HepG2 (cell line): ENCODE measurements at regions not wholly inside any gene's neighbourhood (a gene's known extent, or its start where the extent isn't known, plus 50 kb on each side); places are given as distances from the start of the nearest gene placed in this dataset.

Source experiments
- ATAC-seq: fragments of 200-7000 bp; cut with Tn5 transposase; 3 replicates; pipeline ENCODE4 v1.9.1; 2020; ENCODE audit warnings: mild to moderate bottlenecking, moderate library complexity
- BruUV-seq: library from RNA; stranded (reverse); fragments of 400-500 nt; replicated peaks from 2 replicates; lab custom pipeline; 2021; lab: Mats Ljungman, UMichigan
- CTCF ChIA-PET: fragments of 300-600 bp; formaldehyde crosslinking; extraction: SDS; loops from one replicate; lab custom pipeline; 2021; ENCODE audit warnings: low total read pairs, inconsistent platforms, low intra/inter-chr PET ratio; lab: Yijun Ruan, JAX
- POLR2A ChIA-PET: fragments of 350-600 bp; sonication (Branson Sonifier 250); formaldehyde crosslinking; loops from one replicate; lab custom pipeline; 2020; ENCODE audit warnings: antibody characterized with exemption, inconsistent platforms; lab: Yijun Ruan, JAX
- DNase-seq: peaks from one replicate; pipeline ENCODE4 v3.0.0-alpha.2; 2015; ENCODE audit warnings: low spot score
- FAIRE-seq: peaks from 3 replicates; lab custom pipeline; 2011; peaks lifted over from hg19 to GRCh38; lab: Jason Lieb, UNC
- H2AFZ ChIP-seq: one replicate; pipeline ENCODE4 v1.6.1; 2011; ENCODE audit warnings: low read length, inconsistent platforms
- H3K27ac ChIP-seq: fragments of 300-600 bp; 3 replicates; pipeline ENCODE4 v1.8.0; 2011; ENCODE audit warnings: mixed run types, mild to moderate bottlenecking, mixed read lengths, low read length, inconsistent platforms; ENCODE audit not compliant: insufficient read depth; ENCODE audit errors: extremely low read length
- H3K27me3 ChIP-seq, 2 experiments: fragments of 200-600 bp in 1 of 2; 2 replicates in 1 of 2; 3 replicates in 1 of 2; pipeline versions ENCODE4 v1.6.0 to v1.8.0; 2011; ENCODE audit warnings: low read length in 2 of 2, mild to moderate bottlenecking in 2 of 2, moderate library complexity in 2 of 2, inconsistent platforms in 1 of 2; ENCODE audit not compliant: insufficient read depth in 2 of 2, control insufficient read depth in 1 of 2
- H3K36me3 ChIP-seq, 2 experiments: fragments of 200-600 bp in 1 of 2; replicated peaks in 1 of 2; 2 replicates in 1 of 2; 3 replicates in 1 of 2; pipeline versions ENCODE4 v1.5.1 to v1.8.0; 2011; ENCODE audit warnings: low read length in 2 of 2, inconsistent platforms in 1 of 2; ENCODE audit not compliant: insufficient read depth in 2 of 2, control insufficient read depth in 1 of 2
- H3K4me1 ChIP-seq: 2 replicates; pipeline ENCODE4 v1.5.1; 2012; ENCODE audit warnings: low read length, inconsistent platforms; ENCODE audit not compliant: insufficient read depth
- H3K4me2 ChIP-seq: 2 replicates; pipeline ENCODE4 v1.6.0; 2011; ENCODE audit warnings: low read depth, low read length, inconsistent platforms
- H3K4me3 ChIP-seq, 3 experiments: fragments of 200-600 bp in 1 of 3; sonication (generic), shearing (Covaris generic) in 1 of 3; replicated peaks in 1 of 3; 2 replicates each; pipeline ENCODE4 v1.5.1; 2011 to 2016; ENCODE audit warnings: low read length in 3 of 3, inconsistent platforms in 2 of 3, low read depth in 2 of 3, mild to moderate bottlenecking in 2 of 3, control low read depth in 1 of 3, mixed read lengths in 1 of 3; ENCODE audit not compliant: insufficient read depth in 1 of 3
- H3K79me2 ChIP-seq: one replicate; pipeline ENCODE4 v1.6.1; 2011; ENCODE audit warnings: low read length, inconsistent platforms; ENCODE audit not compliant: insufficient read depth
- H3K9ac ChIP-seq: 2 replicates; pipeline ENCODE4 v1.6.0; 2011; ENCODE audit warnings: mild to moderate bottlenecking, low read depth, low read length, inconsistent platforms; ENCODE audit not compliant: insufficient read depth
- H3K9me3 ChIP-seq: 2 replicates; pipeline ENCODE4 v1.5.1; 2012; ENCODE audit warnings: mild to moderate bottlenecking, low read length
- H4K20me1 ChIP-seq: 2 replicates; pipeline ENCODE4 v1.6.0; 2011; ENCODE audit warnings: inconsistent platforms, mild to moderate bottlenecking, low read length, moderate library complexity; ENCODE audit not compliant: insufficient read depth
- CAMTA2 ChIP-seq: sonication (generic); formaldehyde crosslinking; IDR thresholded peaks from 2 replicates; pipeline ENCODE4 v1.4.0; 2020; ENCODE audit warnings: mild to moderate bottlenecking, missing genetic modification reagents, borderline replicate concordance
- CCAR2 ChIP-seq: fragments of 200-400 bp; formaldehyde crosslinking; optimal IDR thresholded peaks from 2 replicates; pipeline ENCODE3; 2018; ENCODE audit warnings: low read depth, mild to moderate bottlenecking, low read length, moderate library complexity
- DR1 ChIP-seq: sonication (generic); formaldehyde crosslinking; IDR thresholded peaks from 2 replicates; pipeline ENCODE4 v1.8.0; 2021; ENCODE audit warnings: mild to moderate bottlenecking, missing genetic modification reagents, inconsistent platforms
- HCFC1 ChIP-seq: fragments of 150-350 bp; IDR thresholded peaks from 2 replicates; pipeline ENCODE4 v1.6.1; 2014; ENCODE audit warnings: low read depth, low read length
- HMGXB4 ChIP-seq, 2 experiments: sonication (generic) in 1 of 2; formaldehyde crosslinking in 1 of 2; IDR thresholded peaks; 2 replicates each; pipeline versions ENCODE4 v1.4.0 to v1.6.1; 2018 to 2020; ENCODE audit warnings: missing genetic modification reagents in 2 of 2, borderline replicate concordance in 1 of 2, low read depth in 1 of 2, mild to moderate bottlenecking in 1 of 2, missing biosample characterization in 1 of 2
- HNRNPL ChIP-seq: fragments of 200-400 bp; formaldehyde crosslinking; IDR thresholded peaks from 2 replicates; pipeline ENCODE4 v1.6.1; 2017; ENCODE audit warnings: mild to moderate bottlenecking, low read depth, low read length
- KLF16 ChIP-seq, 2 experiments: sonication (generic) in 1 of 2; formaldehyde crosslinking in 1 of 2; IDR thresholded peaks; 2 replicates each; pipeline versions ENCODE4 v1.6.1 to v1.8.0; 2016 to 2023; ENCODE audit warnings: missing genetic modification reagents in 2 of 2, missing compliant biosample characterization in 1 of 2
- MAFF ChIP-seq: IDR thresholded peaks from 2 replicates; pipeline ENCODE4 v1.6.1; 2011; ENCODE audit warnings: low read depth, low read length, improper control_type of control experiment
- SCMH1 ChIP-seq: sonication (generic); formaldehyde crosslinking; IDR thresholded peaks from 2 replicates; pipeline ENCODE4 v1.9.0; 2021; ENCODE audit warnings: missing genetic modification reagents, mild to moderate bottlenecking, borderline replicate concordance
- SMAD9 ChIP-seq: sonication (generic); formaldehyde crosslinking; IDR thresholded peaks from 2 replicates; pipeline ENCODE4 v1.5.1; 2020; ENCODE audit warnings: mild to moderate bottlenecking, missing genetic modification reagents
- TBX2 ChIP-seq: sonication (generic); formaldehyde crosslinking; IDR thresholded peaks from 2 replicates; pipeline ENCODE4 v1.5.0; 2020; ENCODE audit warnings: missing genetic modification reagents, mild to moderate bottlenecking, borderline replicate concordance
- ZFP90 ChIP-seq: sonication (generic); formaldehyde crosslinking; IDR thresholded peaks from 2 replicates; pipeline ENCODE4 v1.8.0; 2022; ENCODE audit warnings: missing genetic modification reagents, mild to moderate bottlenecking, inconsistent platforms, borderline replicate concordance
- ZNF101 ChIP-seq: sonication (generic); formaldehyde crosslinking; IDR thresholded peaks from 2 replicates; pipeline ENCODE4 v1.4.0; 2020; ENCODE audit warnings: mild to moderate bottlenecking, low read depth, missing genetic modification reagents, borderline replicate concordance
- ZNF230 ChIP-seq: sonication (generic); formaldehyde crosslinking; IDR thresholded peaks from 2 replicates; pipeline ENCODE4 v1.4.0; 2020; ENCODE audit warnings: mild to moderate bottlenecking, missing genetic modification reagents
- ZNF441 ChIP-seq: sonication (generic); formaldehyde crosslinking; IDR thresholded peaks from 2 replicates; pipeline ENCODE4 v1.7.0; 2021; ENCODE audit warnings: missing genetic modification reagents, borderline replicate concordance
- ZNF556 ChIP-seq: sonication (generic); formaldehyde crosslinking; IDR thresholded peaks from 2 replicates; pipeline ENCODE4 v1.4.0; 2020; ENCODE audit warnings: mild to moderate bottlenecking, missing genetic modification reagents, borderline replicate concordance
- ZNF577 ChIP-seq: sonication (generic); formaldehyde crosslinking; IDR thresholded peaks from 2 replicates; pipeline ENCODE4 v1.4.0; 2020; ENCODE audit warnings: mild to moderate bottlenecking, low read depth, missing genetic modification reagents, borderline replicate concordance
- ZNF609 ChIP-seq: sonication (generic); formaldehyde crosslinking; IDR thresholded peaks from 2 replicates; pipeline ENCODE4 v1.4.0; 2020; ENCODE audit warnings: mild to moderate bottlenecking, missing genetic modification reagents, borderline replicate concordance
- ZSCAN30 ChIP-seq: sonication (generic); formaldehyde crosslinking; IDR thresholded peaks from 2 replicates; pipeline ENCODE4 v1.5.0; 2020; ENCODE audit warnings: mild to moderate bottlenecking, missing genetic modification reagents
- WGBS: methylation state at CpG from one replicate; pipeline ENCODE4 v1.1.6; 2017; ENCODE audit warnings: low lambda C conversion rate; 5-methylcytosine and 5-hydroxymethylcytosine counted together
- in situ Hi-C: cut with HindIII; loops from 2 replicates; pipeline ENCODE4 v1.10.0; 2017; ENCODE audit warnings: low pct_unique_long_range_greater_than_20kb; ENCODE audit not compliant: extremely low pct_ligation_motif_present
- intact Hi-C: fragments of 100-400 bp; cut with micrococcal nuclease; formaldehyde crosslinking; loops from one replicate; pipeline ENCODE4 v1.10.0; 2022; ENCODE audit not compliant: unreplicated experiment

- Histone ChIP-seq H3K4me2 (no peak overlapping the region), H3K4me3 (no peak overlapping the region), H3K9ac (no peak overlapping the region), H3K4me1 (no peaks in the 10 kb centered on the region), H3K27ac (no peak overlapping the region), H3K36me3 (no peaks in the 10 kb centered on the region), H2AFZ (no peak overlapping the region), H3K27me3 (peaks cover 0 to under 1% of the 10 kb centered on the region in 2 experiments; a peak in 1 of 5 replicates), H3K9me3 (no peaks in the 10 kb centered on the region), H4K20me1 (no peaks in the 10 kb centered on the region), H3K79me2 (no peaks in the 10 kb centered on the region)
- no CpG with 5 or more reads among the region's 8 CpGs for WGBS
- ATAC-seq (no peak), FAIRE-seq (no peak), DNase-seq (no peak)
- in situ Hi-C loops = no loop called here
- POLR2A ChIA-PET = no interaction called here
- TF ChIP-seq ZNF441 (no peak), SMAD9 (CRISPR knock-in tag) (no peak), TBX2 (CRISPR knock-in tag) (no peak), ZNF556 (CRISPR knock-in tag) (no peak), ZNF609 (CRISPR knock-in tag) (no peak), SCMH1 (CRISPR knock-in tag) (no peak), HMGXB4 (CRISPR knock-in tag; IDR thresholded peaks at IDR 0.05; ENCODE audit: borderline replicate concordance in 1 of 2, low read depth in 1 of 2) (no peak), HCFC1 (no peak), KLF16 (CRISPR knock-in tag; IDR thresholded peaks at IDR 0.05) (no peak), MAFF (no peak), ZNF230 (CRISPR knock-in tag) (no peak), ZSCAN30 (CRISPR knock-in tag) (no peak), ZNF101 (CRISPR knock-in tag) (no peak), DR1 (CRISPR knock-in tag) (no peak), CAMTA2 (CRISPR knock-in tag) (no peak), HNRNPL (no peak), ZNF577 (CRISPR knock-in tag) (no peak), ZFP90 (no peak), CCAR2 (no peak)
- no TSS peak for BruUV-seq
- CTCF ChIA-PET = no interaction called here
- intact Hi-C loops = no loop called here
Observed at GRCh38 chr5:2511126-2511525, 240.4 kb downstream of the IRX2 start.
